Panc1 (cell line): ENCODE measurements at regions not wholly inside any gene's neighbourhood (a gene's known extent, or its start where the extent isn't known, plus 50 kb on each side); places are given as distances from the start of the nearest gene placed in this dataset.

ENCODE experiments used
- ATAC-seq: fragments of 200-7000 bp; cut with Tn5 transposase; 2 replicates; pipeline ENCODE4 v1.9.1; 2020; ENCODE audit warnings: mild to moderate bottlenecking, moderate library complexity
- BruUV-seq: library from RNA; stranded (reverse); fragments of 400-500 nt; replicated peaks from 2 replicates; lab custom pipeline; 2021; lab: Mats Ljungman, UMichigan
- CTCF ChIA-PET: fragments of 300-600 bp; sonication (Branson Sonifier 250); formaldehyde crosslinking; loops from one replicate; lab custom pipeline; 2022; ENCODE audit warnings: antibody characterized with exemption; lab: Charles Lee
- POLR2A ChIA-PET: fragments of 300-600 bp; sonication (Branson Sonifier 250); formaldehyde crosslinking; loops from one replicate; lab custom pipeline; 2022; ENCODE audit warnings: antibody characterized with exemption; lab: Charles Lee
- DNase-seq: peaks from one replicate; pipeline ENCODE4 v3.0.0-alpha.2; 2010; ENCODE audit warnings: low read depth, low spot score
- H3K27ac ChIP-seq: 2 replicates; pipeline ENCODE4 v1.5.1; 2011; ENCODE audit warnings: mild to moderate bottlenecking, low read length, inconsistent platforms
- H3K27me3 ChIP-seq: fragments of 200-500 bp; sonication (Bioruptor generic); 2 replicates; pipeline ENCODE4 v1.6.0; 2014; ENCODE audit warnings: low read length, inconsistent platforms; ENCODE audit not compliant: control insufficient read depth, insufficient read depth
- H3K36me3 ChIP-seq: fragments of 200-500 bp; sonication (Bioruptor generic); 2 replicates; pipeline ENCODE4 v1.5.1; 2014; ENCODE audit warnings: inconsistent platforms, mild to moderate bottlenecking, low read length, moderate library complexity; ENCODE audit not compliant: control insufficient read depth, insufficient read depth
- H3K4me1 ChIP-seq: 2 replicates; pipeline ENCODE4 v1.5.1; 2011; ENCODE audit warnings: inconsistent platforms, mild to moderate bottlenecking, low read length, moderate library complexity; ENCODE audit not compliant: control insufficient read depth, insufficient read depth
- H3K4me3 ChIP-seq, 2 experiments: 2 replicates each; pipeline ENCODE4 v1.5.1; 2011 to 2012; ENCODE audit warnings: low read depth in 2 of 2, low read length in 2 of 2, mild to moderate bottlenecking in 2 of 2, inconsistent platforms in 1 of 2, moderate library complexity in 1 of 2
- H3K9me3 ChIP-seq: fragments of 200-500 bp; sonication (Bioruptor generic); 2 replicates; pipeline ENCODE4 v1.5.1; 2014; ENCODE audit warnings: low read depth, mild to moderate bottlenecking, inconsistent platforms, low read length, moderate library complexity; ENCODE audit not compliant: control insufficient read depth, insufficient read depth
- CTCF ChIP-seq: fragments of 450-650 bp; IDR thresholded peaks from 2 replicates; pipeline ENCODE4 v1.5.1; 2017; ENCODE audit warnings: mild to moderate bottlenecking
- POLR2AphosphoS5 ChIP-seq: IDR thresholded peaks from 2 replicates; pipeline ENCODE4 v1.6.1; 2012; ENCODE audit warnings: mild to moderate bottlenecking, low read depth, low read length, moderate library complexity
- REST ChIP-seq, 2 experiments: IDR thresholded peaks; 2 replicates each; pipeline ENCODE4 v1.6.1; 2011 to 2012; ENCODE audit warnings: low read depth in 2 of 2, control low read depth in 1 of 2, low read length in 1 of 2, mild to moderate bottlenecking in 1 of 2, moderate library complexity in 1 of 2; ENCODE audit not compliant: insufficient read depth in 1 of 2
- SIN3A ChIP-seq: IDR thresholded peaks from 2 replicates; pipeline ENCODE4 v1.6.1; 2012; ENCODE audit warnings: low read depth, mild to moderate bottlenecking, low read length, moderate library complexity, borderline replicate concordance; ENCODE audit not compliant: insufficient read depth
- TCF7L2 ChIP-seq: IDR thresholded peaks from 2 replicates; pipeline ENCODE4 v1.6.1; 2011; ENCODE audit warnings: mild to moderate bottlenecking, low read depth, low read length, inconsistent platforms
- in situ Hi-C: cut with HindIII; loops from 2 replicates; pipeline ENCODE4 v1.10.0; 2016; ENCODE audit warnings: low sequenced_read_pairs, low pct_unique_long_range_greater_than_20kb
- intact Hi-C: fragments of 100-400 bp; cut with micrococcal nuclease; formaldehyde crosslinking; loops from one replicate; pipeline ENCODE4 v1.10.0; 2022; ENCODE audit not compliant: unreplicated experiment

GRCh38 chr20:50337521-50338466 is 147.2 kb downstream of the CEBPB start:
- CTCF ChIA-PET, result no interaction called here
- in situ Hi-C loops, result no loop called here
- TF ChIP-seq POLR2AphosphoS5, result no peak
- TF ChIP-seq SIN3A, result no peak
- TF ChIP-seq TCF7L2, result no peak
- TF ChIP-seq CTCF, result no peak
- no peak for TF ChIP-seq REST (IDR thresholded peaks at IDR 0.05; ENCODE audit: insufficient read depth in 1 of 2, low read depth in 2 of 2, low read length in 1 of 2)

GRCh38 chr20:50338479-50339391 is 148.1 kb downstream of the CEBPB start:
- no peaks in the 10 kb centered on the region for H3K27me3 ChIP-seq
- ChIA-PET POLR2A (no interaction called here), CTCF (interaction anchor here (0.6 kb wide), 1 partner anchor 30 kb away, joined by 3 read pairs; no protein-coding TSS in a partner anchor)
- no peaks in the 10 kb centered on the region for H3K36me3 ChIP-seq
- BruUV-seq, result no TSS peak
- intact Hi-C loops, result no loop called here
- H3K27ac ChIP-seq, result no peak overlapping the region
- peaks cover 2% of the 10 kb centered on the region; the same call in 1 of the 2 replicates for H3K4me1 ChIP-seq
- DNase-seq, result no peak
- no peak overlapping the region for H3K4me3 ChIP-seq
- ATAC-seq, result no peak
- no peaks in the 10 kb centered on the region for H3K9me3 ChIP-seq
- TF ChIP-seq SIN3A (no peak), REST (IDR thresholded peaks at IDR 0.05; ENCODE audit: insufficient read depth in 1 of 2, low read depth in 2 of 2, low read length in 1 of 2) (no peak), TCF7L2 (no peak), POLR2AphosphoS5 (no peak), CTCF (no peak)
- in situ Hi-C loops, result no loop called here

More at GRCh38 chr20:50337521-50338466, 147.2 kb downstream of the CEBPB start:
- no peak for ATAC-seq
- no peak for DNase-seq
- Histone ChIP-seq H3K36me3 (no peaks in the 10 kb centered on the region), H3K27ac (no peak overlapping the region), H3K4me3 (no peak overlapping the region), H3K9me3 (no peaks in the 10 kb centered on the region), H3K27me3 (no peaks in the 10 kb centered on the region), H3K4me1 (peaks cover 2% of the 10 kb centered on the region; the same call in 1 of the 2 replicates)
- no TSS peak for BruUV-seq
- POLR2A ChIA-PET, result no interaction called here
- intact Hi-C loops, result no loop called here
